GM19025 (cell line): ENCODE measurements at regions not wholly inside any gene's neighbourhood (a gene's known extent, or its start where the extent isn't known, plus 50 kb on each side); places are given as distances from the start of the nearest gene placed in this dataset.

Experiments used
- ATAC-seq: cut with Tn5 transposase; IDR thresholded peaks from one replicate; pipeline ENCODE4 v1.9.1; 2021; ENCODE audit warnings: mild to moderate bottlenecking, low read depth, moderate library complexity; ENCODE audit not compliant: unreplicated experiment

DNA sequence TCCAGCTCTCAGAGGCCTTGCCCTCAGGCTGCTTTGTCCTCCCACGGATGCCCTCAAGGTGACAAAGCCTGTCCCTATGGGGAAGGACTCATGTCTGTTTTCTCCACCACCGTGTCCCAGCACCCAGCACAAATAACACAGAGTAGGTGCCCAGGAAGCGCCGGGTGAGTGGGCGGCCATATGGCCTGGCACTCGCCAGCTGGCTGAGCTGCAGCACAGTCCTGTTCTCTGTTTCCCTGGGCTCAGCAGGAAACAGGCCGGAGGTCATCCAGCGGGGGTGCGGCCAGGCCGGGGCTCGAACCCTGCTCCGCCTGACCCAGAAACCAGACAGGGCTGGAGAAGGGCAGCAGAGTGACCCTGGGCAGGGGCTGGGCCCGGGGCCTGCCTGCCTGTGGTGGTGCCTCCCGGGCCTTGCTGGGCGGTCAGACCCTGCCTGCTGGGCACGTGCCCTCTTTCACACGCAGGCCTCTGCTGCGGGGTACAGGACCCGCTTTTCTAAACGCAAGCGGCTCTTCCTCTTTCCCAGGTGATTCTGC lies 139.0 kb upstream of the CIBAR2 start:
- ATAC-seq, result no peak

DNA sequence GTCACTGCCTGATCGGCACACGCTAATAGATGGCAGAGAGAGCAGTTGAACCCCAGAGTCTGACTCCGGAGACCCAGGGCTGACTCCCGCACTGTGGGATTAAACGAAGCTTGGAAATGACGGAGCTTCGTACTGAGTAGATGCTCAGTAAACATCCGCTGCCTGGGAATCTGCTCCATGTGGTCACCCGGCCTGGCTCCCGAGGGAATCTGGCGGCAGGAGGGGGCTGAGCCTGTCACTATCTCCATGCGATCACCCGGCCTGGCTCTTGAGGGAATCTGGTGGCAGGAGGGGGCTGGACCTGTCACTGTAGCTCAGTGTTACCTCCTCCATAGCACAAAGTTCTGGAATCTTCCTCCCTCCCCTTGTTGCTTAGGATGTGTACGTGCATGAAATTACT lies 139.7 kb upstream of the CIBAR2 start:
- ATAC-seq, result no peak

DNA sequence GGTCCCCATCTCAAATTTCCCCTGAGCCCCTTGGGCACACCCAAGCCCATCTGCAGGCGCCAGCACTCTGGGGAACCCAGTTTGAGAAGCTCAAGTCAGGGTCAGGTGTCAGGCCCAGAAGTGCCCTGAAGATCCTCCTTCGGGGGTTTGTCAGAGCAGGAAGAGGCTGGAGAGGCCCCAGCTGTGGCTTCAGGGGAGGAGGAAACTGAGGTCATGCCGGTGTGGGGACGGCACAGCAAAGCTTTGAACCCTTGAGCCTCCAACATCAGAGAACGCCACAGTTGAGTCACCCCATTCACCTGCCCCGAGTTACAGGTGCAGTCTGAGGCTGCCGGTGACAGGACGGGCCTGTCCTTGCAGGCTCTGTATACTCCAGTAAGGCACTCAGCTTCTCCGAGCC lies 140.2 kb upstream of the CIBAR2 start:
- no peak for ATAC-seq

DNA sequence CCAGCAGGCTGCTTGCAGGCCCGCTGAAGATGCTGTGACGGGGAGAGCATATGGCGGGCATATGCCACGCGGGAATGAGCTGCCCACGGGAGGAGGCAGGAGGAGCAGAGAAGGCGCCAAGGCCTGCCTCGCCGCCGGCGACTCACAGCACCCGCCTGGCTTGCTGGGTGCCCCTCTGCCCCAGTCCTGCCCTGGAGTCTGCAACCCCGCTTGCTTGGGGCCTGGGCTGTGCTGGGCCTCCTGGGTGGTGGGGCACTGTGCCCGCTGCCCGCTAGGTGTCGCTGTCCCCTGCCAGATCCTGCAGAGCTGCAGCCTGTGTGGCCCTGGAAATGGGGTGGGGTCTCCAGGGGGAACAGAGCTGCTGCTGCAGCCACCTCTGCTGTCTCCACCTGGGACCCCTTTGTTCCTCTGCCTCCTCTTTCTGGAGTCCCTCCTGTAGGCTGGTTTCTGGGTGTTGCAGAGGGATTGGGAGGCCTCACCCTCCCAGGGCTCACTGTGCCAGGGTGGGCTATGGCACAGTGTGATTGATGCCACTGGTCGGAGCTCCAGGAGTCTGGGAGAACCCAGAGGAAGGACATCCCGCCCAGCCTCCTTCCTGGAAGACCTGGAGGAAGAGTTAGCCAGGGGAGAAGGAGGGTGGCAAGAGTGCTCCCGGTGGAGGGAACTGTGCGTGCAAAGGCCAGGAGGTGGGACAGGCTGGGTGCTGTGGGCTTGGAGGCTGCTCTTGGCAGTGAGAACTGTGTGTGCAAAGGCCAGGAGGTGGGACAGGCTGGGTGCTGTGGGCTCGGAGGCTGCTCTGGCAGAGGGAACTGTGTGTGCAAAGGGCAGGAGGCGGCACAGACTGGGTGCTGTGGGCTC lies 141.0 kb upstream of the CIBAR2 start:
- no peak for ATAC-seq

DNA sequence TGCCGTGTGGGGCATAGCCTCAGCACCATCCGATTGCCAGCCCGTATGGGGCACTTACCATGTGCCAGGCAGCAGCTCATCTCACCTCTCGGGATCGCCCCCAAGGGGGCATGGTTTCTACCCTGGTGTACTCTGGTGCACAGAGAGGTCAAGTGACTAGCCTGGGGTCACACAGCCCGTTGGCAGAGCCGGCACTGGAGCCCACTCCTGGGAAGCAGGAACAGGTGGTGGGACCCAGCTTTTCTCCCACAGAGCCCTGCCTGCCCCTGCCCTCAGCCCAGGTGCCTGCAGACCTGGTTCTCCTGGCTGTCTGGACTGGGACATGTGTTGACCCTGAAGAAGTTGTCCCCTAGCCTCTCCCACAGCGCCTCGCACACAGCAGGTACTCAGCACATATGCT lies 141.8 kb upstream of the CIBAR2 start:
- no peak for ATAC-seq

DNA sequence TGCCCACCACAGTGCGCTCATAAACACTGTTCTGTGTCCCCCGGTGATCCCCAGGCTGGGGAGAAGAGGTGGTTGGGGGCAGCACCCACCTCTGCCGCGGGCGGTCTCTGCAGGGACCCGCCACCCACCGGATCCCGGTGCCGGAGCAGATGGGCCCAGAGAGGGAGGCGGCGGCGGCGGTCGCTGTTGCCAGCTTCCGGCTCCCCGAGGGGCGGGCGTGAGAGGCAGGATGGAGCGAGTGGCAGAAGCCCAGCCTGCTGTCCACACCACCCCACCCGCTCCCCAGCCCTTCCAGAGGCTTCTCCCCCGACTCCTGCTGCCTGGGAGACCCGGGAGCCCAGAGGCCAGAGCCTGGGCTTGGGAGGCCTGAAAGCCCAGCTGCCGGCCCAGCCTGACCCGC lies 142.6 kb upstream of the CIBAR2 start:
- no peak for ATAC-seq

DNA sequence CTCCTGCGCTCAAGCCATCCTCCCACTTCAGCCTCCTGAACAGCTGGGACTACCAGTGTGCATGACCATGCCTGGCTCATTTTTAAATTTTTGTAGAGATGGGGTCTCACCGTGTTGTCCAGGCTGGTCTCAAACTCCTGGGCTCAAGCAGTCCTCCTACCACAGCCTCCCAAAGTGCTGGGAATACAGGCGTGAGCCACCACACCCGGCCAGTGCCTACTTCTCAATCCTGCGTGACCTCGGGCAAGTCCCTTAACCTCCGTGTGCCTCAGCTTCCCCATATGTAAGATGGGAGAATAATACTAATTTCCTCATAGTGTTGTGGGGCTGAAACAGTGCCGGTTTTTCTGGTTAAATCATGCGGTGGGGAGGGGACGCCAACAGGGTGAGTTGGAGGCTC lies 143.5 kb upstream of the CIBAR2 start:
- no peak for ATAC-seq

DNA sequence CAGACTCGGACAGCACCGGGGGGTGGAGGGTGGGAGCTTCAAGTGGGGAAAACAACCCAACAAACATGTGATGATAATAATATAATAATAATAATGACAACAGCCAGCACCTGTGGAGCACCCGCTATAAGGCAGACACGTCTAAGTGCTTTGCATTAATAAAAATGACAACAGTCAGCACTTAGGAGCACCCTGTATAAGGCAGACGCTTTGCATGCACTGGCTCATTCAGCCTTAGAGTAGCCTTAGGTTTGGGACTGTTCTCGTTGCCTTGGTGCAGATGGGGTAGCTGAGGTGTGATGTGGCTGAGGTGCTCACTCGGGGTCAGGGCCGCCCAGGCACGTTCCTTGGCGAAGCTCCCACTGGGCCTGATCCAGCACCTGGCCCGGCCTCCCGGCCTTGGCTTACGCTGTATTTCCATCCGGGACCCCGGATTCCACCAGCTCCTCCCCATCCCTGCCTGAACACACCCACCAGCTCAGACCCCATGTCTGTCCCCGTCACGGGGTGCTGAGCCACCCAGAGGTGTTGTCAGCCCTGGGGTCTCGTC lies 144.0 kb upstream of the CIBAR2 start:
- no peak for ATAC-seq

DNA sequence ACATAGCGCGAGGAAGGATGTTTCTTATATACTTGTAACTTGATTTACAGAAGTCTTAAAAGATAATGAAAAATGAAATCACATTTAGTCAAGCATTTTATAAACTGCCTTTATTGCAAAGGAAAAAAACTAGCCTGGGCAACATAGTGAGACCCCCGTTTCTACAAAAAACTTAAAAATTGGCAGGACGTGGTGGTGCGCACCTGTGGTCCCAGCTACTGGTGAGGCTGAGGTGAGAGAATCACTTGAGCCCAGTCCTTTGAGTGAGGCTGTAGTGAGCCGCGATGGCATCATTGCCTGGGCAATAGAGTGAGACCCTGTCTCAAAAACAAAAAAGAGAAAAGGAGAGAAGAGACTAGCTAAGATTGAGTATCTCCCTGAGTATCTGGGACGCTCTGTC lies 145.2 kb upstream of the CIBAR2 start:
- no peak for ATAC-seq

DNA sequence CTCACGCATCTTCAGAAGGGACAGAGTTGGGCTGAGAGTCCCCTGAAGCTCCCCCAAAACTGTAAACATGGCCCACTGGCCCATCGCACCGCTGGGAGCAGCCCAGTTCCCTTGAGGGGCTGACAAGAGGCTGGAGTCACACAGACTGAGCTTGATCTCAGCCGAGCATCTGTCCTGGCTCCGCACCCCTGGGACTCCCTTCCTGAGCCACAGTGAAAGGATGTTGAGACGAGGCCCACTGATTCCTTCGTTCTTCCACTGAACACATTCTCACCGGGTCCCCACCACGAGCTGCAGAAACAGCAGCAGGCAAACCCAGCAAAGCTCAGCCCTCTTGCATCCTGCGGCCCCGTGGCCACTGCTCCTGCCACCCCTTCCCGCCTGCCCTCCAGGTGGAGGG lies 145.9 kb upstream of the CIBAR2 start:
- ATAC-seq, result no peak

DNA sequence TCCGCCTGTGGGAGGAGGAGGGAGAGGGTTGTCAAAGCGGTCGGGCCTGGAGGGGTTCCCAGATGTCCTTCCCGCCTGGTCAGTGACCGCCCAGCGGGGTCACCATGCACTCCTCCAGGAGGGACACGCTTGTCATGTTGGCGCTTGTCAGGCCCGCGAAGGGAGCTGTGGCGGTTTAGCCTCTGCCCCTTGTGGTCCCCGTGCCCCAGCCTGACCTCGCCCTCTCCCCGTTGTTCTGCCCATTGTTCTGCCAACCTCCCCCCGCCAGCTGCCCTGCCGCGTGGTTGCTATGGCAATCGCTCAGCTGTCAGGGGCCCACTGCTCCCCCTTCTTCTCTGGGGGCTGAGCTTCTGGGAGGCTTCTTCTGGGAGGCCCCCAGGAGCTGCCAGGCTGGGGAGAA lies 146.4 kb upstream of the CIBAR2 start:
- no peak for ATAC-seq

DNA sequence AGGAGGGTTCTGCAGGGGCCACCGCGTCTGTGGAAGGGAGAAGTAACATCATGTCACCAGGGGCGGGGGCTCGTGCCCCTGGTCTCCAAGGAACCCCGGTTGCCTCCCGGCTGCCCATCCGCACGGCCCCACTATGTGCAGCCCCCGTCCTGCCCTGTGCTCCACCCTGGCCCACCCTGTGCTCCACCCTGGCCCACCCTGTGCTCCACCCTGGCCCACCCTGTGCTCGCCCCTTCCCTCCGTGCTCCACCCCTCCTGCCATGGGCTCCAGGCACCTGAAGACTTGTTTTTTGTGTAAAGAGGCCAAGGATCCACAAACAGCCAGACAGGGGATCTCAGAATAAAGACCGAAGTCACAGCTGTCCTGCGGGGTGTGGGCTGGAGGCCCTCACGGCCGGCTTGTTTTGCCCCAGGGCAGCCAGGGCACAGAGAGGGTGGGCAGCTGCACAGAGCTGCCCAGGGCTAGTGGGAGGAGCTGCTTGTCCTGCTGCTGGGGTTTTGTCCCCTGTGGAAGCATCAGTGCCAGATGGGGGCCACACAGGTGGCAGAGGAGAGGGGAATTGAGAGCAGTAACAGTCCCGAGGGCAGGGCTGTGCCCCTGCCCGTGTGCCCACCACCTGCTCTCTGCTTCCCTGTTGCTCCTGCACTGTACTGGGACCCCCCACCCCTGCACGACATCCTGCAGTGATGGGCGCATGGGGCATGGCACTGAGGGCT lies 147.0 kb upstream of the CIBAR2 start:
- no peak for ATAC-seq

DNA sequence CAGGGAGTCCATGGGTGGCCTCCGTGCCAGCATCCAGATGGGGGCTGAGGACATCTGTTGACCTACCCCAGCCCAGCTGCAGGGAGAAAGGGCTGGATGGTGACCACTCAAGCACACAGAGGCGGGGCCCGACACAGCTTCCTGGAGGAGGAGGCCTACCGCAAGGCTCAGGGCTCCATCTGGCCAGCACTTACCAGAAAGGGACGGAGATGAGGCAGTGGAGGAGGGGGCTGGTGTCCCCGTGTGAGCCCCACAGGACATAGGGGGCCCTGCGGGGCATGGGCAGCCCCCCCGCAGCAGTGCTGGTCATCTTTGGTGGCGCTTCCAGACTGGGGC lies 147.5 kb upstream of the CIBAR2 start:
- no peak for ATAC-seq

DNA sequence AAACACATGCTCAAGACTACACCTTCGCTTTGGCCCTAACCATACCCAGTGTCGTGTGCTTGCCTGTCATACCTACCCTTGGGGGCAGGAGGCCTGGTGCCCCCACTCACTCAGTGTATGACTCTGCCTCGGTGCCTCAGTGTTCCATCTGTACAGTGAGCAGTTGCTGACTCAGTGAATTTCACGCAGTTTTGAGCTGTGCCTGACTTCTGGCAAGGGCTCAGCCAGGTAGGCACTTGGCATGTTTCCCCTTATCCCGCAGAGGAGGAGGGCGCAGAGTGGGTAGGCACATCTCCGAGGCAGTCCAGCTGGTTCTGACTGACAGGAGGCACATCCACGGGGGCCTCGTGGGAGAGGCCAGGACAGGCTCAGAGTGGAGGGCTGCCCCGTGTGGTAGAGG lies 148.9 kb upstream of the CIBAR2 start:
- ATAC-seq, result no peak

DNA sequence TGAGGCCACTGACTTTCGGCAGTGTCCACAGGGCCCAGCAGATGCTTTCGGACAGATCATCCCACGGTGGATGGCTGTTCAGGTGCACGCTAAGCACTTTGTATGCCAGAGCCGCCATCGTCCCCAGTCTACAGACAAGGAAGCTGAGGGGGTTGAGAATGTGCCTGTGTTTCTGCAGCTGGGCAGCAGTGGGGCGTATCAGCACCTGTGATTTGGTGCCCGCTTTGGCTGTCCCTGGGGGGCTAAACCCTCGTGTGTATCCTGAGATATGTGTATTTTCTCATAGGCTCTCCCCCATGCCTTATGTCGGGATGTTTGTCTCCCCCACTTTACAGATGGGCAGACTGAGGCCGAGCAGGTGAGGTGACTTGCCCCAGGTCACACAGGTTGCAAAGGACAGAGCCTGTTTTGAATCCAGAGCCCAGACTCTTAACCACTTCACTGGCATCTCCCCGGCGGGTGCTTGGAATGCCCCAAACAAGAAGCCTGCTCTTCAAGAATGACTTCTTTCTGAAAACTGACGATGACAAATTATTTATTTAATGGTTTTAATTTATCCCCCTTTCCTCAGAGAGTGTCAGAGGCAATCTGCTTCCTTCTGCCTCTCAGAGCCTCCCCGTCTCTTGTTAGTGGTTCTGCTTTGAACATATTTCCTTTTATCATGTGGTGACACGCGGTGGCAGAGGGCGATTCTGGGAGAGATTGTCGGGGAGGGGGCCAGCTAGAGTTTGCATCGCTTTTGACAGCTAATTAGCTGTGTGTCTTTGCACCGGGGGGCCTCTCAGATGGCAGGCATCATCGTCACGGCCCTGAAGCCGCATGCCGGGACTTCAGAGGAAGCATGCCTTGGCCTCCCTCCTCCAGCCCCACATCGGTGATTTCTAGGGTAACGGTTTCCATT lies 149.6 kb upstream of the CIBAR2 start:
- no peak for ATAC-seq

DNA sequence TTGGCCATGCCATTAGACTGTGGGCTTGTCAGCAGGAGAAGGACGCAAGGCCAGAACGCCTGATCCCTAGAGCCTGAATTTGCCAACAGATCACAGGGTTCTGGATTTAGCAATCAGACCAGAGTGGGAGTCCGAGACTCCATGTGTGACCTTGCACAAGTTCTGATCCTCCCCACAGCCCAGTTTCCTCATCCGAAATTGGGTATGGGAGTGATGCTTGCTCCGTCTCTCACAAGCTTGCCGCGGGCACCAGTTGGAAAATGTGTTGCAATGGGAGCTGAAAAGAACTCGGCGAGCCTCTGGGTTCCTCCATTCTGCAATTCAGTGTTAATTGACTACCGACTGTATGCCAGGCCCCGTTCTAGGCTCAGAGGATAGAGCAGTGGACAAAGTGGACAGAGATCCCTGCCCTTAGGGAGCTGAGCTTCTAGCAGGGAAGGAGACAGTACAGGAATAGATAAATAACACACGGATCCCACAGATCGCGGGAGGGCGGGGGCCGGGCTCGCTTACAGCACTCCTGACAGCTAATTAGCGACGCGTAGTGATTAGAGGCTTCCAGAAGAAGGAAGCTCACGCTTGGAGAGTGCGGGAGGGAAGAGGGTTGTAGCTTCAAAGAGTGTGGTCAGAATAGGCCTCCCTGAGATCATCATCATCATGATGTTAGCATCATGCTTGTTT lies 150.4 kb upstream of the CIBAR2 start:
- no peak for ATAC-seq

DNA sequence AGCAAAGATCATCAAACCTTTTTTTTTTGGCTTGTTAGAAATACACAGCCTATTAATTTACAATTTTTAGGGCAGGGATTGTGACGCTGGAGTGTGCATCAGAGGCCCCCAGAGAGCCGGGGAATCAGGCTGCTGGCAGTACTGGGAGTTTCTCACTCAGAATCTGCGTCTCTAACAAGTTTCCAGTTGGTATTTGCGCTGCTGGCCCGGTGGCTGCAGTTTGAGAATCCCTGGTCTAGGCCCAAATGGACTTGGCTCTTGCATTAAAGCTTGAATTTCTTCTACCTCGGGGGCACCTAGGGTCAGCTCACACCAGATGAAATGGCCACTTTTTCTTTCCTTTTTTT lies 150.9 kb upstream of the CIBAR2 start:
- ATAC-seq, result no peak

DNA sequence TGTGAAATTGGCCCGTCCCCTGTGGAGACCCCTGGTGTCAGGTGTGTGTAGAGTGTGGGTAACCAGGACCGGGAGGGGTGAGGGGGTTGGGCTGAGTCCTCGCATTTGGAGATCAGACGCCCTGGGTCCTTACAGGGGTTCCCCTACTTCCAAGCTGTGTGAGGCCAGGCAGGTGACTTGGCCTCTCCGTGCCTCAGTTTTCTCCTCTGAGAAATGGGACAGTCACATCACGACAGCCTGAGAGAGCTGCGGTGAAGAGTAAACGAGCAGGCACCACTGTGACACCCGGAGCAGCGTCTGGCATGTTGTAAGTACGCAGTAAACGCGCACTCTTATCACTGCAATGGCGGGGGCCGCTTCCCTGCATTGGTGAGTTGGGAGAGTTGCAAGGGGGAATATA lies 152.5 kb upstream of the CIBAR2 start:
- ATAC-seq, result no peak

DNA sequence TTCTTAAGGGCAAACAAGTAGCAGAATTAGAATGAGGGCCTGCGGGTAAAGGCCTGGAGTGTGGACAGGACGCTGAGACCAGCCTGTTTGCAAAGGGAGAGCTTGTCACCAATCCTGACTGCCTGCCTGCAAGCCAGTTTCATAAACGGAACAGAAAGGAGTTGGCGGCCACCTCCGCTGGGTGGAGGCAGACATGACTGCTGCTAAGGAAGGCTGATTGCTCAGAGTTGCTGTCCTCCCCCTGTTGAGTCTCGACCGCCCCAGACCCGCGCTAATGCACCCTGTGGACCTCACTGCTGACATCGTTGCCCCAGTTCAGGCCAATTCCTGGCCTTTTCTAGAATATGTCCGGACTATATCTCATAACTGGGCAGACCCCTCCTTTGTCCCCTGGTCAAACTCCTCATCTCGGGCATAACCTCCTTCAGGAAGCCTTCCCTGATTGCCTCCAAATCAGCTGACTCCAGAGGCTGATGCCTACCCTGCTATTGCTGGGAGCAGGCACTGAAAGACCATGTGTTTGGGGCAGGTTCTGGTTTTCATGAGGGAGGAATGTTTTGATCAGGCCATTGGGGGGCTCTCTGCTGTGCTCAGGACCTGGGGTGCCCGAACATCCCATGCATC lies 153.0 kb upstream of the CIBAR2 start:
- no peak for ATAC-seq

DNA sequence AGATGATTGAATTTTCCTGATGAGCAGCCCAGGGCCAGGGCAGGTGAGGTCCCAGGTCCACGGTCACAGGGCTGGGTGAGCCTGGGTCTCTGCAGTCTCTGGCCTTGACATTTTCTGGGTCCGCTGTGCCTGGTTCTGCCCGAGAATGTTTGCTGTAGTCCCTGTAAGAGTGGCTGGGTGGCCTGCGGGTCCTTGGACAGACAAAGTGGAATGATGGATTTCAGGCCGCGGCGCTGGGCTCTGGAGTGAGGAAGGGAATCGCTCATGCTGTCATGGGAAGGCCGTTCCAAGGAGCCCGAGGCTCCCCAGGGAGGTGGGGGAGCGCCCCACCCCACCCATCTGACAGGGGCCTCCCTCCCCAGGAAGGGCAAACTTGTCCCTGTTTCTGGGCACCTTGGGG lies 153.5 kb upstream of the CIBAR2 start:
- ATAC-seq, result no peak
